ENCODE measurements at regions not wholly inside any gene's neighbourhood (a gene's known extent, or its start where the extent isn't known, plus 50 kb on each side); places are given as distances from the start of the nearest gene placed in this dataset.

DNA sequence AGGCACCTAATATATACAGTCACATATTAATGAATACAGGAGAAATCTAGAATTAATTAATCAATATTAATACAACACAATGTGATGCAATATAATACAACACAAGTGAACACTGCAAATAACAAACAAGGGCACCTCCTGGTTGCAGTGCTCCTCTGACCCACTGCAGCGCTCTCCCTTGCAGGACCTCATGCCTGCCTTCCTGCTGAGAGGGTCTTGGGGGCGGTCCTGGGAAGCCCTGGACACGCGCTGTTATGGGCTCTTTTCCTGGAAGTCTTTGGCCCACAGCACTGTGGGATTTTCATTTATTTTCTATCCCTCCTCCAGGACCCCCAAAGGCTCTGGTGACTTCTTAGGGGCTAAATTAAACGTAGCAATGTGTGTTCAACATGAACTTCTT, 485.8 kb downstream of the IRX1 start:
- TF ChIP-seq, protein P1, sequence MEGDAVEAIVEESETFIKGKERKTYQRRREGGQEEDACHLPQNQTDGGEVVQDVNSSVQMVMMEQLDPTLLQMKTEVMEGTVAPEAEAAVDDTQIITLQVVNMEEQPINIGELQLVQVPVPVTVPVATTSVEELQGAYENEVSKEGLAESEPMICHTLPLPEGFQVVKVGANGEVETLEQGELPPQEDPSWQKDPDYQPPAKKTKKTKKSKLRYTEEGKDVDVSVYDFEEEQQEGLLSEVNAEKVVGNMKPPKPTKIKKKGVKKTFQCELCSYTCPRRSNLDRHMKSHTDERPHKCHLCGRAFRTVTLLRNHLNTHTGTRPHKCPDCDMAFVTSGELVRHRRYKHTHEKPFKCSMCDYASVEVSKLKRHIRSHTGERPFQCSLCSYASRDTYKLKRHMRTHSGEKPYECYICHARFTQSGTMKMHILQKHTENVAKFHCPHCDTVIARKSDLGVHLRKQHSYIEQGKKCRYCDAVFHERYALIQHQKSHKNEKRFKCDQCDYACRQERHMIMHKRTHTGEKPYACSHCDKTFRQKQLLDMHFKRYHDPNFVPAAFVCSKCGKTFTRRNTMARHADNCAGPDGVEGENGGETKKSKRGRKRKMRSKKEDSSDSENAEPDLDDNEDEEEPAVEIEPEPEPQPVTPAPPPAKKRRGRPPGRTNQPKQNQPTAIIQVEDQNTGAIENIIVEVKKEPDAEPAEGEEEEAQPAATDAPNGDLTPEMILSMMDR (IDR thresholded peaks at IDR 0.05; ENCODE audit: extremely low read depth in 1 of 2, insufficient read depth in 1 of 2, low read depth in 1 of 2, low read length in 2 of 2) = no peak
- TF ChIP-seq, protein P2, sequence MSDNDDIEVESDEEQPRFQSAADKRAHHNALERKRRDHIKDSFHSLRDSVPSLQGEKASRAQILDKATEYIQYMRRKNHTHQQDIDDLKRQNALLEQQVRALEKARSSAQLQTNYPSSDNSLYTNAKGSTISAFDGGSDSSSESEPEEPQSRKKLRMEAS (IDR thresholded peaks at IDR 0.05; ENCODE audit: insufficient read depth, insufficient read length) = no peak
- no peak for TF ChIP-seq FOS (IDR thresholded peaks at IDR 0.05; ENCODE audit: borderline replicate concordance, insufficient read depth, low read length)
- Histone ChIP-seq H3K9ac (replicated peaks; ENCODE audit: extremely low read depth, insufficient read depth, low read length) (no peak overlapping the region), H3K4me3 (replicated peaks in 1 of 3; ENCODE audit: insufficient read depth in 1 of 3, low read depth in 1 of 3, low read length in 3 of 3) (no peak overlapping the region), H3K9me3 (replicated peaks; ENCODE audit: control insufficient read depth, insufficient read depth, low read length) (peaks cover 5% of the 10 kb centered on the region), H3K27ac (ENCODE audit: insufficient read depth, low read depth, low read length) (no peak overlapping the region), H3K27me3 (ENCODE audit: control insufficient read depth in 2 of 2, insufficient read depth in 2 of 2, low read length in 2 of 2) (no peaks in the 10 kb centered on the region), H4K20me1 (replicated peaks; ENCODE audit: control insufficient read depth, extremely low read depth, insufficient read depth, low read length) (no peaks in the 10 kb centered on the region), H2AFZ (ENCODE audit: low read depth, low read length) (no peak overlapping the region), H3K4me1 (ENCODE audit: control insufficient read depth, extremely low read depth, insufficient read depth, low read length) (no peaks in the 10 kb centered on the region), H3K9me1 (replicated peaks; ENCODE audit: control insufficient read depth, extremely low read depth, insufficient read depth, low read length) (no peaks in the 10 kb centered on the region), H3K4me2 (ENCODE audit: insufficient read depth, low read length) (no peak overlapping the region), H3K79me2 (ENCODE audit: control insufficient read depth, insufficient read depth, low read length) (no peaks in the 10 kb centered on the region), H3K36me3 (ENCODE audit: control insufficient read depth in 2 of 2, extremely low read depth in 1 of 2, insufficient read depth in 2 of 2, low read length in 2 of 2) (no peaks in the 10 kb centered on the region)
- FAIRE-seq = no peak
- intact Hi-C loops (cut with micrococcal nuclease) (no loop called here), dilution Hi-C loops (cut with MboI; ENCODE audit: extremely low pct_ligation_motif_present, low sequenced_read_pairs) (no loop called here)
- ChIA-PET CTCF (no interaction called here), POLR2A (no interaction called here)
- no TSS peak for BruUV-seq (replicated peaks)
- no peak for DNase-seq (ENCODE audit: low read depth, low spot score)

DNA sequence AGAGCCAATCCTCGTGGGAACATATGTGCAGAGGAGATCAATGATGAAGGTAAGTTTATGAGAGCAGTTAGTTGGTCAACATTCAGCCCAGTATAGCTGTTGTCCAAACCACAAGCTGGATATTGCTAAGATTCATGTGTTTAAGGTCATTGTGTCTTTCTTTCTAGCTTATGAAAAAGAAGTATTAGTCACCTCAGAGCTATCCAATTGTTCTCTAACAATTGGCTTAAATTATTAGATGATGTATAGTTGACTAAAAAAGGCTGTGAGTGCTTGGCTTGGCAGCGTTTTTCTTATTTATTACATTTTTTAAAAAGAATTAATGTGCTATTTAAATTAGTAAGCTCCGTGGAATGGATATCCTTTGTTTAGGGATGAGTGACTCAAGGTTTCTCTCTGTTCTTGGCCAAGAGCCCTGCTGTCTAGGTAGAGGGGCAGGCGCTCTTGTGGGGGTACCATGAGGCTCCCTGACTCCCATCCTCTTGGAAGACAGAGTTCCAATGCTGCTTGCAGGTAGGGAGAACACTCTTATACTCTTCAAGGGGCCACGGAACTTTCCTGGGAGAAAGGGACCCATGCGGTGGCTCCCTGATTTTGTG, 487.4 kb downstream of the IRX1 start:
- Histone ChIP-seq H3K4me2 (ENCODE audit: insufficient read depth, low read length) (no peak overlapping the region), H3K9me1 (replicated peaks; ENCODE audit: control insufficient read depth, extremely low read depth, insufficient read depth, low read length) (no peaks in the 10 kb centered on the region), H3K4me1 (ENCODE audit: control insufficient read depth, extremely low read depth, insufficient read depth, low read length) (no peaks in the 10 kb centered on the region), H3K27ac (ENCODE audit: insufficient read depth, low read depth, low read length) (no peak overlapping the region), H3K36me3 (ENCODE audit: control insufficient read depth in 2 of 2, extremely low read depth in 1 of 2, insufficient read depth in 2 of 2, low read length in 2 of 2) (no peaks in the 10 kb centered on the region), H3K9me3 (replicated peaks; ENCODE audit: control insufficient read depth, insufficient read depth, low read length) (peaks cover 7% of the 10 kb centered on the region), H3K4me3 (replicated peaks in 1 of 3; ENCODE audit: insufficient read depth in 1 of 3, low read depth in 1 of 3, low read length in 3 of 3) (no peak overlapping the region), H3K9ac (replicated peaks; ENCODE audit: extremely low read depth, insufficient read depth, low read length) (no peak overlapping the region), H3K27me3 (ENCODE audit: control insufficient read depth in 2 of 2, insufficient read depth in 2 of 2, low read length in 2 of 2) (no peaks in the 10 kb centered on the region), H3K79me2 (ENCODE audit: control insufficient read depth, insufficient read depth, low read length) (no peaks in the 10 kb centered on the region), H2AFZ (ENCODE audit: low read depth, low read length) (no peak overlapping the region), H4K20me1 (replicated peaks; ENCODE audit: control insufficient read depth, extremely low read depth, insufficient read depth, low read length) (no peaks in the 10 kb centered on the region)
- no peak for DNase-seq (ENCODE audit: low read depth, low spot score)
- BruUV-seq (replicated peaks) = no TSS peak
- TF ChIP-seq, protein P1 (IDR thresholded peaks at IDR 0.05; ENCODE audit: extremely low read depth in 1 of 2, insufficient read depth in 1 of 2, low read depth in 1 of 2, low read length in 2 of 2) = no peak
- TF ChIP-seq POLR2A (IDR thresholded peaks at IDR 0.05; ENCODE audit: low read depth, low read length) (no peak), GATA2 (IDR thresholded peaks at IDR 0.05; ENCODE audit: insufficient read depth, insufficient read length, low read depth, low read length) (no peak), EZH2 (IDR thresholded peaks at IDR 0.05; ENCODE audit: borderline replicate concordance, low read depth, low read length, severe bottlenecking) (no peak), JUN (IDR thresholded peaks at IDR 0.05; ENCODE audit: borderline replicate concordance, insufficient read depth, insufficient read length, low read depth) (no peak), POLR2AphosphoS5 (IDR thresholded peaks at IDR 0.05; ENCODE audit: insufficient read depth, low read depth, low read length) (no peak), FOS (IDR thresholded peaks at IDR 0.05; ENCODE audit: borderline replicate concordance, insufficient read depth, low read length) (no peak), MYC (IDR thresholded peaks at IDR 0.05; ENCODE audit: low read depth, low read length) (no peak)
- TF ChIP-seq, protein P2 (IDR thresholded peaks at IDR 0.05; ENCODE audit: insufficient read depth, insufficient read length) = no peak
- FAIRE-seq = no peak
- intact Hi-C loops (cut with micrococcal nuclease) (no loop called here), dilution Hi-C loops (cut with MboI; ENCODE audit: extremely low pct_ligation_motif_present, low sequenced_read_pairs) (no loop called here)
- POLR2A ChIA-PET = no interaction called here
- CTCF ChIA-PET = no interaction called here
